WTC11 (cell line): ENCODE measurements at regions not wholly inside any gene's neighbourhood (a gene's known extent, or its start where the extent isn't known, plus 50 kb on each side); places are given as distances from the start of the nearest gene placed in this dataset.

Experiments used
- ATF1 ChIP-seq: sonication (generic); formaldehyde crosslinking; IDR thresholded peaks from 2 replicates; pipeline ENCODE4 v1.8.1; 2023; ENCODE audit warnings: mild to moderate bottlenecking, moderate library complexity, missing genetic modification reagents
- CREB1 ChIP-seq: sonication (generic); formaldehyde crosslinking; IDR thresholded peaks from 2 replicates; pipeline ENCODE4 v1.8.0; 2023; ENCODE audit warnings: mild to moderate bottlenecking, missing genetic modification reagents
- CTCF ChIP-seq: fragments of 200-600 bp; IDR thresholded peaks from 2 replicates; pipeline ENCODE4 v1.8.0; 2022; ENCODE audit warnings: antibody characterized with exemption
- FOXP1 ChIP-seq: sonication (generic); formaldehyde crosslinking; IDR thresholded peaks from 2 replicates; pipeline ENCODE4 v1.8.0; 2022; ENCODE audit warnings: missing genetic modification reagents, mild to moderate bottlenecking, moderate library complexity, borderline replicate concordance
- HMGA2 ChIP-seq: fragments of 250-450 bp; sonication (Bioruptor Pico); IDR thresholded peaks from 2 replicates; pipeline ENCODE4 v1.4.0; 2021; ENCODE audit warnings: mild to moderate bottlenecking, moderate library complexity
- JUN ChIP-seq: sonication (generic); formaldehyde crosslinking; IDR thresholded peaks from 2 replicates; pipeline ENCODE4 v1.8.0; 2023; ENCODE audit warnings: mild to moderate bottlenecking, missing genetic modification reagents
- KAT7 ChIP-seq: sonication (generic); formaldehyde crosslinking; IDR thresholded peaks from 2 replicates; pipeline ENCODE4 v1.8.1; 2023; ENCODE audit warnings: missing genetic modification reagents, mild to moderate bottlenecking, borderline replicate concordance
- NFE2L1 ChIP-seq: sonication (generic); formaldehyde crosslinking; IDR thresholded peaks from 2 replicates; pipeline ENCODE4 v1.8.1; 2023; ENCODE audit warnings: missing genetic modification reagents

DNA sequence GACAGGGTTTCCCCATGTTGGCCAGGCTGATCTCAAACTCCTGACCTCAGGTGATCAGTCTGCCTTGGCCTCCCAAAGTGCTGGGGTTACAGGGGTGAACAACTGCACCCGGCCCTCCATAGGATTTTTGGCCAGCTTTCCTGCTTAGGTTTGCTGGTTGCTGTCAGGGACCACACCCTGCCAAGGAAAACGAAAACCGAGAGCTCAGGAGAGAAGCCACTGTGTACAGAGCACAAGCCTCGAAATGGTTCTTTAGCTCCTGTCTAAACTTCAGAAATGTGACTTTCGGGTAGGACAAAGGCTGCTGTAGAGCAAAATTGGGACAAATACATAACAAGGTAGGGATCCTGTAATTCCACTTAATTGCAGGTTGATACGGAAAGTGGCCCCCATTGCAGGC is 146.3 kb upstream of the ATP6AP2 start:
- TF ChIP-seq NFE2L1 (CRISPR knock-in tag) (no peak), CTCF (no peak), JUN (CRISPR knock-in tag) (no peak), HMGA2 (CRISPR knock-in tag) (no peak), FOXP1 (CRISPR knock-in tag) (no peak), CREB1 (CRISPR knock-in tag) (no peak), KAT7 (CRISPR knock-in tag) (no peak), ATF1 (CRISPR knock-in tag) (no peak)
